ENCODE measurements at regions not wholly inside any gene's neighbourhood (a gene's known extent, or its start where the extent isn't known, plus 50 kb on each side); places are given as distances from the start of the nearest gene placed in this dataset.

GRCh38 chrX:42437211-42437610 is 340.8 kb downstream of the PPP1R2C start:
- no peak for TF ChIP-seq CTCF (IDR thresholded peaks at IDR 0.05)
- no peaks in the 10 kb centered on the region for H3K36me3 ChIP-seq
- H3K27ac ChIP-seq = no peak overlapping the region
- ATAC-seq (ENCODE audit: insufficient number of reproducible peaks, low FRiP score, low read depth) (no peak), DNase-seq (ENCODE audit: low spot score) (no peak)
- H3K27me3 ChIP-seq (replicated peaks; ENCODE audit: insufficient read depth) = no peaks in the 10 kb centered on the region
- H3K4me3 ChIP-seq = no peak overlapping the region
- no peaks in the 10 kb centered on the region for H3K9me3 ChIP-seq
- H3K4me1 ChIP-seq (ENCODE audit: control insufficient read depth in 1 of 2, low read depth in 2 of 2) = no peaks in the 10 kb centered on the region

DNA sequence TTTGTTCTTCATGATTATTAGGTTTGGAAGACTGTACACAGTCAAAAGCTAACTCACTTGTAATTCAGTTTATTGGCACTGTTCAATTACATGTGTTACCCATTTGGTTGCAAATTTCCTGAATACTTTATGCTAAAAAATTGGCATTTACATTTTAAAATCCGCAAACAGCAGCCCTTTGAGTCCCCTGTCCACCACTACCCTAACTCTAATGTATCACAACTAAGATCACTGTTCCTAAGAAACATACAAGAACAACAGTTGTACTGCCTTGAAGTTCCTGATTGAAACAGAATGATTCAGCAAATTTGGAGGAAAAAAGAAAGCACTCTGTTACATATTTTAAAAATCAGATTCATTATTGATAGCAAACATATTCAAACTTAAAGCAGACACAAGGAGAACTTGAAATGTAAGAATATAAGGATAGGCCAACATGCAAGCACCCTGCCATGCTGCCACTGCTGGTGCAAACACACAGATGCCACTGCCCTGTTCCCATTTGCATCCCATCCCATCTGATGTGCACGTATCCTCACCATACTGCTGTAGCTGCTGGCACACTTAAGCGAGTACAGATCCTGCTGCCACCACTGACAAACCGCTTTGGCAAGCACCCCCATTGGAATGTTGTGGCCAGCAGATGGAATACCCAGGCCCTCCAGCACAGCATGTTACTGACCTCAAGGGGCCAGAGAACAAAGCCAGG is 343.4 kb downstream of the PPP1R2C start:
- TF ChIP-seq CTCF (IDR thresholded peaks at IDR 0.05) = no peak
- ATAC-seq (ENCODE audit: insufficient number of reproducible peaks, low FRiP score, low read depth) (no peak), DNase-seq (ENCODE audit: low spot score) (no peak)
- no peaks in the 10 kb centered on the region for H3K9me3 ChIP-seq
- no peaks in the 10 kb centered on the region for H3K27me3 ChIP-seq (replicated peaks; ENCODE audit: insufficient read depth)
- no peak overlapping the region for H3K27ac ChIP-seq
- H3K4me1 ChIP-seq (ENCODE audit: control insufficient read depth in 1 of 2, low read depth in 2 of 2) = no peaks in the 10 kb centered on the region
- no peak overlapping the region for H3K4me3 ChIP-seq
- H3K36me3 ChIP-seq = no peaks in the 10 kb centered on the region

DNA sequence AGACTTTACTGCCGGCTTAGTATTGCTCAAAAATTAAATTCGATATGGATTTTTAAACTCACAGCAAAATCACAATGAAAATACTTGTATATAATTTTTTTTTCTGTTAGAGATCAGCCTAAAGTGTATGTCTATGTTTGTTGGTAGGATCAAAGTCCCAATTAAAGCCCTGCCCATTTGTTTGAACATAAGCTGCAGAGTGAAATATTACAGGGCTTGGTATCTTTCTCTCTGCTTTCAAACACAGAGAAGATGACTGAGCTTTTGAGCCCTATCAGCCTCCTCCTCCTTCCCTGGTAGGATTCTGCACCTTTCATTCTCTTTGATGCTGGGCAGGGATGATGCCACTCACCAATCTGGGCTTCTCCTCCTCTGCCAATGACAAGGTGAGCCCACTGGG is 345.4 kb downstream of the PPP1R2C start:
- Histone ChIP-seq H3K9me3 (no peaks in the 10 kb centered on the region), H3K4me1 (ENCODE audit: control insufficient read depth in 1 of 2, low read depth in 2 of 2) (no peaks in the 10 kb centered on the region), H3K27me3 (replicated peaks; ENCODE audit: insufficient read depth) (no peaks in the 10 kb centered on the region), H3K27ac (no peak overlapping the region), H3K36me3 (no peaks in the 10 kb centered on the region), H3K4me3 (no peak overlapping the region)
- no peak for TF ChIP-seq CTCF (IDR thresholded peaks at IDR 0.05)
- no peak for ATAC-seq (ENCODE audit: insufficient number of reproducible peaks, low FRiP score, low read depth)
- DNase-seq (ENCODE audit: low spot score) = no peak

- Histone ChIP-seq H3K9me3 (no peaks in the 10 kb centered on the region), H3K27ac (no peak overlapping the region), H3K27me3 (replicated peaks; ENCODE audit: insufficient read depth) (no peaks in the 10 kb centered on the region), H3K4me1 (ENCODE audit: control insufficient read depth in 1 of 2, low read depth in 2 of 2) (no peaks in the 10 kb centered on the region), H3K36me3 (no peaks in the 10 kb centered on the region), H3K4me3 (no peak overlapping the region)
- TF ChIP-seq CTCF (IDR thresholded peaks at IDR 0.05) = no peak
- ATAC-seq (ENCODE audit: insufficient number of reproducible peaks, low FRiP score, low read depth) (no peak), DNase-seq (ENCODE audit: low spot score) (no peak)
Measured at GRCh38 chrX:42422961-42423360, 355.0 kb downstream of the PPP1R2C start.

DNA sequence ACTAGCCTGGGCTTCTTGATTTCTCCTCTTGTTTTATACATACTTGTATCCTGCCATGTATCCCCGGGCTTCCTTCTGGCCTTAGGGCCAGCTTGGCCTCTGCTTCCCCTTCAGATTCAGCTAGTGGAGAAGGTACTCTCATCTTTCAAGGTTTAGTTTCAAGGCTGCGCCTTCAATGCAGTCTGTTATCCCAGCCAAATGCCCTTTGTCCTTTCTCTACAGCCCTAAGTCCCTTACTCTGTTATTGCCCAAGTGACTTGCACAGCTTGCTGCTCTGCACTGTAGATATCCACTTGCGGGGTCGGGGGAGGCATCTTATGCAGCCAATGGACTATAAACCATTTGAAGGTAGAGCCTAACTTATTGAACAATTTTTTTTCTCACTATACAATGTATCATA is 357.5 kb downstream of the PPP1R2C start:
- Histone ChIP-seq H3K27ac (no peak overlapping the region), H3K36me3 (no peaks in the 10 kb centered on the region), H3K9me3 (no peaks in the 10 kb centered on the region), H3K27me3 (replicated peaks; ENCODE audit: insufficient read depth) (no peaks in the 10 kb centered on the region), H3K4me3 (no peak overlapping the region), H3K4me1 (ENCODE audit: control insufficient read depth in 1 of 2, low read depth in 2 of 2) (no peaks in the 10 kb centered on the region)
- TF ChIP-seq CTCF (IDR thresholded peaks at IDR 0.05) = no peak
- DNase-seq (ENCODE audit: low spot score) (no peak), ATAC-seq (ENCODE audit: insufficient number of reproducible peaks, low FRiP score, low read depth) (no peak)
